GM12878 (cell line): ENCODE measurements at regions not wholly inside any gene's neighbourhood (a gene's known extent, or its start where the extent isn't known, plus 50 kb on each side); places are given as distances from the start of the nearest gene placed in this dataset.

Experiments
- ATAC-seq: fragments of 200-7000 bp; cut with Tn5 transposase; 3 replicates; pipeline ENCODE4 v1.9.1; 2020; ENCODE audit warnings: mild to moderate bottlenecking, moderate library complexity
- BruUV-seq: library from RNA; stranded (reverse); fragments of 400-500 nt; replicated peaks from 2 replicates; lab custom pipeline; 2021; lab: Mats Ljungman, UMichigan
- CTCF ChIA-PET: fragments of 300-600 bp; sonication (Branson Sonifier 250); formaldehyde crosslinking; extraction: SDS; loops from one replicate; lab custom pipeline; 2021; ENCODE audit warnings: inconsistent platforms; lab: Yijun Ruan, JAX
- POLR2A ChIA-PET: fragments of 350-600 bp; formaldehyde crosslinking; extraction: SDS; loops from one replicate; lab custom pipeline; 2021; ENCODE audit warnings: inconsistent platforms; lab: Charles Lee
- RAD21 ChIA-PET: fragments of 300-600 bp; sonication (Branson Sonifier 250); formaldehyde crosslinking; loops from one replicate; lab custom pipeline; 2023; ENCODE audit warnings: antibody characterized with exemption; ENCODE audit not compliant: unreplicated experiment; lab: Charles Lee
- SMC1A ChIA-PET: fragments of 300-600 bp; sonication (Branson Sonifier 250); formaldehyde crosslinking; loops from one replicate; lab custom pipeline; 2023; ENCODE audit not compliant: unreplicated experiment, uncharacterized antibody; lab: Charles Lee
- DNase-seq: peaks from one replicate; pipeline ENCODE4 v3.0.0-alpha.2; 2011; ENCODE audit warnings: low read depth, low spot score
- FAIRE-seq: peaks from 3 replicates; lab custom pipeline; 2011; peaks lifted over from hg19 to GRCh38; lab: Jason Lieb, UNC
- H2AFZ ChIP-seq: 2 replicates; pipeline ENCODE4 v1.6.0; 2011; ENCODE audit warnings: low read depth, low read length, control low read depth; ENCODE audit not compliant: control insufficient read depth
- H3K27ac ChIP-seq: 2 replicates; pipeline ENCODE4 v1.5.1; 2011; ENCODE audit warnings: control low read depth; ENCODE audit not compliant: control insufficient read depth, insufficient read depth
- H3K27me3 ChIP-seq, 2 experiments: replicated peaks in 1 of 2; 2 replicates each; pipeline versions ENCODE4 v1.6.0 to v1.6.1; 2011; ENCODE audit warnings: low read length in 1 of 2; ENCODE audit not compliant: control insufficient read depth in 2 of 2, insufficient read depth in 2 of 2
- H3K36me3 ChIP-seq, 2 experiments: 2 replicates each; pipeline ENCODE4 v1.5.1; 2011; ENCODE audit warnings: low read length in 1 of 2; ENCODE audit not compliant: control insufficient read depth in 2 of 2, insufficient read depth in 2 of 2
- H3K4me1 ChIP-seq: 2 replicates; pipeline ENCODE4 v1.6.1; 2011; ENCODE audit warnings: mild to moderate bottlenecking, low read length, moderate library complexity, mixed read lengths; ENCODE audit not compliant: control insufficient read depth, insufficient read depth
- H3K4me2 ChIP-seq: 2 replicates; pipeline ENCODE4 v1.6.0; 2011; ENCODE audit warnings: control low read depth; ENCODE audit not compliant: control insufficient read depth, insufficient read depth
- H3K4me3 ChIP-seq: fragments of 200-600 bp; sonication (generic); 2 replicates; pipeline ENCODE4 v1.5.1; 2016
- H3K79me2 ChIP-seq: 2 replicates; pipeline ENCODE4 v1.6.0; 2011; ENCODE audit warnings: low read length; ENCODE audit not compliant: control insufficient read depth, insufficient read depth
- H3K9ac ChIP-seq: 2 replicates; pipeline ENCODE4 v1.8.0; 2011; ENCODE audit warnings: low read length, control low read depth, mixed read lengths; ENCODE audit not compliant: control insufficient read depth, insufficient read depth
- H3K9me3 ChIP-seq: replicated peaks from 3 replicates; pipeline ENCODE4 v1.5.1; 2011; ENCODE audit warnings: mild to moderate bottlenecking, low read length; ENCODE audit not compliant: control insufficient read depth, insufficient read depth
- H4K20me1 ChIP-seq: 2 replicates; pipeline ENCODE4 v1.6.0; 2011; ENCODE audit not compliant: control insufficient read depth, insufficient read depth
- BMI1 ChIP-seq: fragments of 450-650 bp; IDR thresholded peaks from 2 replicates; pipeline ENCODE4 v1.6.1; 2016; ENCODE audit warnings: mild to moderate bottlenecking, moderate library complexity, borderline replicate concordance
- CHD2 ChIP-seq: IDR thresholded peaks from 2 replicates; pipeline ENCODE4 v1.6.1; 2011; ENCODE audit warnings: low read depth, low read length, improper control_type of control experiment, borderline replicate concordance
- CREB1 ChIP-seq: IDR thresholded peaks from 2 replicates; pipeline ENCODE4 v1.6.1; 2012; ENCODE audit warnings: low read depth, mild to moderate bottlenecking, inconsistent platforms
- ESRRA ChIP-seq: IDR thresholded peaks from 2 replicates; pipeline ENCODE4 v1.6.1; 2012; ENCODE audit warnings: mild to moderate bottlenecking, low read length, improper control_type of control experiment
- NFYB ChIP-seq: IDR thresholded peaks from 2 replicates; pipeline ENCODE4 v1.6.1; 2011; ENCODE audit warnings: low read depth, mild to moderate bottlenecking, low read length, improper control_type of control experiment, moderate library complexity; ENCODE audit not compliant: insufficient read depth
- PAX5 ChIP-seq: IDR thresholded peaks from 2 replicates; pipeline ENCODE4 v1.6.1; 2011; ENCODE audit warnings: low read depth, low read length, borderline replicate concordance
- RUNX3 ChIP-seq: IDR thresholded peaks from 2 replicates; pipeline ENCODE4 v1.6.1; 2012; ENCODE audit warnings: low read length, inconsistent platforms
- SMAD1 ChIP-seq: fragments of 450-650 bp; IDR thresholded peaks from 2 replicates; pipeline ENCODE4 v1.6.1; 2018; ENCODE audit warnings: mild to moderate bottlenecking, low read depth; ENCODE audit not compliant: partially characterized antibody
- SMAD5 ChIP-seq: IDR thresholded peaks from 2 replicates; pipeline ENCODE4 v1.6.1; 2016; ENCODE audit warnings: antibody characterized with exemption, low read depth
- WGBS: methylation state at CpG from one replicate; pipeline ENCODE4 v1.1.6; 2016; ENCODE audit warnings: low lambda C conversion rate; ENCODE audit not compliant: insufficient replicate concordance, insufficient coverage; ENCODE audit errors: missing lambda C conversion rate; 5-methylcytosine and 5-hydroxymethylcytosine counted together
- in situ Hi-C: fragments of 300-500 bp; cut with MboI; formaldehyde crosslinking; loops from 9 replicates; pipeline ENCODE4 v1.14.3; 2018; ENCODE audit warnings: mixed read lengths
- intact Hi-C: fragments of 100-400 bp; cut with micrococcal nuclease; formaldehyde crosslinking; loops from one replicate; pipeline ENCODE4 v1.14.2; 2022; ENCODE audit not compliant: unreplicated experiment
- TF ChIP-seq, protein P1 (sequence below): fragments of 450-650 bp; IDR thresholded peaks from 2 replicates; pipeline ENCODE4 v1.6.1; 2014; ENCODE audit warnings: mild to moderate bottlenecking
- TF ChIP-seq, protein P2 (sequence below): fragments of 450-650 bp; IDR thresholded peaks from 2 replicates; pipeline ENCODE4 v1.6.1; 2018; ENCODE audit warnings: mild to moderate bottlenecking, low read depth, moderate library complexity; ENCODE audit not compliant: partially characterized antibody
- TF ChIP-seq, protein P3 (sequence below): fragments of 450-650 bp; IDR thresholded peaks from 2 replicates; pipeline ENCODE4 v1.6.1; 2018; ENCODE audit warnings: borderline replicate concordance, mild to moderate bottlenecking; ENCODE audit not compliant: partially characterized antibody
- TF ChIP-seq, protein P4 (sequence below): fragments of 450-650 bp; IDR thresholded peaks from 2 replicates; pipeline ENCODE4 v1.6.1; 2017; ENCODE audit warnings: mild to moderate bottlenecking, moderate library complexity

GRCh38 chr11:100545556-100545955 lies 141.5 kb upstream of the ARHGAP42 start:
- H3K4me1 ChIP-seq = no peaks in the 10 kb centered on the region
- H3K4me2 ChIP-seq = no peak overlapping the region
- TF ChIP-seq CREB1 (no peak), SMAD1 (no peak), SMAD5 (no peak), RUNX3 (no peak), PAX5 (no peak), BMI1 (no peak), ESRRA (no peak), NFYB (no peak), CHD2 (no peak)
- TF ChIP-seq, protein P1, sequence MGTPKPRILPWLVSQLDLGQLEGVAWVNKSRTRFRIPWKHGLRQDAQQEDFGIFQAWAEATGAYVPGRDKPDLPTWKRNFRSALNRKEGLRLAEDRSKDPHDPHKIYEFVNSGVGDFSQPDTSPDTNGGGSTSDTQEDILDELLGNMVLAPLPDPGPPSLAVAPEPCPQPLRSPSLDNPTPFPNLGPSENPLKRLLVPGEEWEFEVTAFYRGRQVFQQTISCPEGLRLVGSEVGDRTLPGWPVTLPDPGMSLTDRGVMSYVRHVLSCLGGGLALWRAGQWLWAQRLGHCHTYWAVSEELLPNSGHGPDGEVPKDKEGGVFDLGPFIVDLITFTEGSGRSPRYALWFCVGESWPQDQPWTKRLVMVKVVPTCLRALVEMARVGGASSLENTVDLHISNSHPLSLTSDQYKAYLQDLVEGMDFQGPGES = no peak
- TF ChIP-seq, protein P2, sequence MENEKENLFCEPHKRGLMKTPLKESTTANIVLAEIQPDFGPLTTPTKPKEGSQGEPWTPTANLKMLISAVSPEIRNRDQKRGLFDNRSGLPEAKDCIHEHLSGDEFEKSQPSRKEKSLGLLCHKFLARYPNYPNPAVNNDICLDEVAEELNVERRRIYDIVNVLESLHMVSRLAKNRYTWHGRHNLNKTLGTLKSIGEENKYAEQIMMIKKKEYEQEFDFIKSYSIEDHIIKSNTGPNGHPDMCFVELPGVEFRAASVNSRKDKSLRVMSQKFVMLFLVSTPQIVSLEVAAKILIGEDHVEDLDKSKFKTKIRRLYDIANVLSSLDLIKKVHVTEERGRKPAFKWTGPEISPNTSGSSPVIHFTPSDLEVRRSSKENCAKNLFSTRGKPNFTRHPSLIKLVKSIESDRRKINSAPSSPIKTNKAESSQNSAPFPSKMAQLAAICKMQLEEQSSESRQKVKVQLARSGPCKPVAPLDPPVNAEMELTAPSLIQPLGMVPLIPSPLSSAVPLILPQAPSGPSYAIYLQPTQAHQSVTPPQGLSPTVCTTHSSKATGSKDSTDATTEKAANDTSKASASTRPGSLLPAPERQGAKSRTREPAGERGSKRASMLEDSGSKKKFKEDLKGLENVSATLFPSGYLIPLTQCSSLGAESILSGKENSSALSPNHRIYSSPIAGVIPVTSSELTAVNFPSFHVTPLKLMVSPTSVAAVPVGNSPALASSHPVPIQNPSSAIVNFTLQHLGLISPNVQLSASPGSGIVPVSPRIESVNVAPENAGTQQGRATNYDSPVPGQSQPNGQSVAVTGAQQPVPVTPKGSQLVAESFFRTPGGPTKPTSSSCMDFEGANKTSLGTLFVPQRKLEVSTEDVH = no peak
- TF ChIP-seq, protein P3, sequence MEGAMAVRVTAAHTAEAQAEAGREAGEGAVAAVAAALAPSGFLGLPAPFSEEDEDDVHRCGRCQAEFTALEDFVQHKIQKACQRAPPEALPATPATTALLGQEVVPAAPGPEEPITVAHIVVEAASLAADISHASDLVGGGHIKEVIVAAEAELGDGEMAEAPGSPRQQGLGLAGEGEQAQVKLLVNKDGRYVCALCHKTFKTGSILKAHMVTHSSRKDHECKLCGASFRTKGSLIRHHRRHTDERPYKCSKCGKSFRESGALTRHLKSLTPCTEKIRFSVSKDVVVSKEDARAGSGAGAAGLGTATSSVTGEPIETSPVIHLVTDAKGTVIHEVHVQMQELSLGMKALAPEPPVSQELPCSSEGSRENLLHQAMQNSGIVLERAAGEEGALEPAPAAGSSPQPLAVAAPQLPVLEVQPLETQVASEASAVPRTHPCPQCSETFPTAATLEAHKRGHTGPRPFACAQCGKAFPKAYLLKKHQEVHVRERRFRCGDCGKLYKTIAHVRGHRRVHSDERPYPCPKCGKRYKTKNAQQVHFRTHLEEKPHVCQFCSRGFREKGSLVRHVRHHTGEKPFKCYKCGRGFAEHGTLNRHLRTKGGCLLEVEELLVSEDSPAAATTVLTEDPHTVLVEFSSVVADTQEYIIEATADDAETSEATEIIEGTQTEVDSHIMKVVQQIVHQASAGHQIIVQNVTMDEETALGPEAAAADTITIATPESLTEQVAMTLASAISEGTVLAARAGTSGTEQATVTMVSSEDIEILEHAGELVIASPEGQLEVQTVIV = no peak
- TF ChIP-seq, protein P4, sequence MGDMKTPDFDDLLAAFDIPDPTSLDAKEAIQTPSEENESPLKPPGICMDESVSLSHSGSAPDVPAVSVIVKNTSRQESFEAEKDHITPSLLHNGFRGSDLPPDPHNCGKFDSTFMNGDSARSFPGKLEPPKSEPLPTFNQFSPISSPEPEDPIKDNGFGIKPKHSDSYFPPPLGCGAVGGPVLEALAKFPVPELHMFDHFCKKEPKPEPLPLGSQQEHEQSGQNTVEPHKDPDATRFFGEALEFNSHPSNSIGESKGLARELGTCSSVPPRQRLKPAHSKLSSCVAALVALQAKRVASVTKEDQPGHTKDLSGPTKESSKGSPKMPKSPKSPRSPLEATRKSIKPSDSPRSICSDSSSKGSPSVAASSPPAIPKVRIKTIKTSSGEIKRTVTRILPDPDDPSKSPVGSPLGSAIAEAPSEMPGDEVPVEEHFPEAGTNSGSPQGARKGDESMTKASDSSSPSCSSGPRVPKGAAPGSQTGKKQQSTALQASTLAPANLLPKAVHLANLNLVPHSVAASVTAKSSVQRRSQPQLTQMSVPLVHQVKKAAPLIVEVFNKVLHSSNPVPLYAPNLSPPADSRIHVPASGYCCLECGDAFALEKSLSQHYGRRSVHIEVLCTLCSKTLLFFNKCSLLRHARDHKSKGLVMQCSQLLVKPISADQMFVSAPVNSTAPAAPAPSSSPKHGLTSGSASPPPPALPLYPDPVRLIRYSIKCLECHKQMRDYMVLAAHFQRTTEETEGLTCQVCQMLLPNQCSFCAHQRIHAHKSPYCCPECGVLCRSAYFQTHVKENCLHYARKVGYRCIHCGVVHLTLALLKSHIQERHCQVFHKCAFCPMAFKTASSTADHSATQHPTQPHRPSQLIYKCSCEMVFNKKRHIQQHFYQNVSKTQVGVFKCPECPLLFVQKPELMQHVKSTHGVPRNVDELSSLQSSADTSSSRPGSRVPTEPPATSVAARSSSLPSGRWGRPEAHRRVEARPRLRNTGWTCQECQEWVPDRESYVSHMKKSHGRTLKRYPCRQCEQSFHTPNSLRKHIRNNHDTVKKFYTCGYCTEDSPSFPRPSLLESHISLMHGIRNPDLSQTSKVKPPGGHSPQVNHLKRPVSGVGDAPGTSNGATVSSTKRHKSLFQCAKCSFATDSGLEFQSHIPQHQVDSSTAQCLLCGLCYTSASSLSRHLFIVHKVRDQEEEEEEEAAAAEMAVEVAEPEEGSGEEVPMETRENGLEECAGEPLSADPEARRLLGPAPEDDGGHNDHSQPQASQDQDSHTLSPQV = no peak
- ChIA-PET CTCF (interaction anchor here (1.1 kb wide), 1 partner anchor 129 kb away, joined by 3 read pairs; no protein-coding TSS in a partner anchor), RAD21 (no interaction called here), POLR2A (no interaction called here), SMC1A (no interaction called here)
- no peak for ATAC-seq
- H2AFZ ChIP-seq = no peak overlapping the region
- intact Hi-C loops = no loop called here
- H3K79me2 ChIP-seq = no peaks in the 10 kb centered on the region
- H3K27ac ChIP-seq = no peak overlapping the region
- BruUV-seq = no TSS peak
- no peak for FAIRE-seq
- no peaks in the 10 kb centered on the region for H3K9me3 ChIP-seq
- no peak for DNase-seq
- WGBS = 23% methylated on average over 2 of the region's 2 CpGs
- H3K36me3 ChIP-seq = no peaks in the 10 kb centered on the region
- no peak overlapping the region for H3K9ac ChIP-seq
- H3K27me3 ChIP-seq = no peaks in the 10 kb centered on the region
- H3K4me3 ChIP-seq = no peak overlapping the region
- no peaks in the 10 kb centered on the region for H4K20me1 ChIP-seq
- in situ Hi-C loops = no loop called here
